ENCODE measurements at regions not wholly inside any gene's neighbourhood (a gene's known extent, or its start where the extent isn't known, plus 50 kb on each side); places are given as distances from the start of the nearest gene placed in this dataset.

- no peak for TF ChIP-seq CTCF (IDR thresholded peaks at IDR 0.05)
- Histone ChIP-seq H3K9me3 (no peaks in the 10 kb centered on the region), H3K36me3 (ENCODE audit: insufficient read depth in 1 of 2, low read depth in 1 of 2) (no peaks in the 10 kb centered on the region), H3K4me1 (no peaks in the 10 kb centered on the region), H3K27me3 (ENCODE audit: insufficient read depth in 3 of 3, low read length in 2 of 3) (peaks cover 0 to 27% (median 0%) of the 10 kb centered on the region in 3 donors), H3K27ac (no peak overlapping the region), H3K4me3 (no peak overlapping the region)
- no peak for DNase-seq
- ATAC-seq = no peak
- intact Hi-C loops (cut with DNase I) = loop anchor here (10.0 kb wide), 2 partner anchors 393 to 573 kb away; no protein-coding TSS in a partner anchor
Observed at GRCh38 chr18:22567794-22568193, 150.1 kb upstream of the CTAGE1 start.

- no peak overlapping the region for H3K27ac ChIP-seq
- intact Hi-C loops (cut with DNase I) = no loop called here
- 61 to 70% (median 70%) methylated on average over 4 of the region's 4 CpGs for WGBS, 3 donors
- H3K36me3 ChIP-seq (ENCODE audit: insufficient read depth in 1 of 2, low read depth in 1 of 2) = no peaks in the 10 kb centered on the region
- TF ChIP-seq CTCF (IDR thresholded peaks at IDR 0.05) = no peak
- H3K27me3 ChIP-seq (ENCODE audit: insufficient read depth in 3 of 3, low read length in 2 of 3) = peaks cover 0 to 10% (median 0%) of the 10 kb centered on the region in 3 donors
- H3K4me3 ChIP-seq = no peak overlapping the region
- ATAC-seq (no peak), DNase-seq (no peak)
- no peaks in the 10 kb centered on the region for H3K9me3 ChIP-seq
- no peaks in the 10 kb centered on the region for H3K4me1 ChIP-seq
Observed at GRCh38 chr18:22570492-22570891, 152.8 kb upstream of the CTAGE1 start.

- H3K27ac ChIP-seq = no peak overlapping the region
- H3K36me3 ChIP-seq (ENCODE audit: insufficient read depth in 1 of 2, low read depth in 1 of 2) = no peaks in the 10 kb centered on the region
- TF ChIP-seq CTCF (IDR thresholded peaks at IDR 0.05) = no peak
- no peaks in the 10 kb centered on the region for H3K27me3 ChIP-seq (ENCODE audit: insufficient read depth in 3 of 3, low read length in 2 of 3)
- WGBS, 3 donors = 42 to 49% (median 43%) methylated on average over 1 of the region's 1 CpG
- no peak overlapping the region for H3K4me3 ChIP-seq
- H3K9me3 ChIP-seq = no peaks in the 10 kb centered on the region
- no peak for ATAC-seq
- no peak for DNase-seq
- H3K4me1 ChIP-seq = no peaks in the 10 kb centered on the region
- intact Hi-C loops (cut with DNase I) = no loop called here
Observed at GRCh38 chr18:22572341-22572740, 154.6 kb upstream of the CTAGE1 start.

- WGBS, 3 donors = 40 to 48% (median 47%) methylated on average over 5 of the region's 5 CpGs
Observed at GRCh38 chr18:22579271-22579670, 161.6 kb upstream of the CTAGE1 start.

More at GRCh38 chr18:22579271-22579670, 161.6 kb upstream of the CTAGE1 start:
- H3K4me1 ChIP-seq = no peaks in the 10 kb centered on the region
- peaks cover 0 to 3% (median 0%) of the 10 kb centered on the region in 3 donors for H3K27me3 ChIP-seq (ENCODE audit: insufficient read depth in 3 of 3, low read length in 2 of 3)
- ATAC-seq = no peak
- TF ChIP-seq CTCF (IDR thresholded peaks at IDR 0.05) = no peak
- no peak for DNase-seq
- no peak overlapping the region for H3K4me3 ChIP-seq
- no peak overlapping the region for H3K27ac ChIP-seq
- no peaks in the 10 kb centered on the region for H3K9me3 ChIP-seq
- intact Hi-C loops (cut with DNase I) = no loop called here
- no peaks in the 10 kb centered on the region for H3K36me3 ChIP-seq (ENCODE audit: insufficient read depth in 1 of 2, low read depth in 1 of 2)

Measured in psoas muscle (tissue), 7 donors.